ENCODE measurements at regions not wholly inside any gene's neighbourhood (a gene's known extent, or its start where the extent isn't known, plus 50 kb on each side); places are given as distances from the start of the nearest gene placed in this dataset. TPM values are rescaled to one million over a fixed set of nuclear protein-coding genes. Genes with fewer than 3 reads are reported as not detected.
"Not testable (repeated sequence)": the region's sequence is repeated elsewhere in the genome, so short reads cannot be mapped to it uniquely, and the experiment has no call there.

DNA sequence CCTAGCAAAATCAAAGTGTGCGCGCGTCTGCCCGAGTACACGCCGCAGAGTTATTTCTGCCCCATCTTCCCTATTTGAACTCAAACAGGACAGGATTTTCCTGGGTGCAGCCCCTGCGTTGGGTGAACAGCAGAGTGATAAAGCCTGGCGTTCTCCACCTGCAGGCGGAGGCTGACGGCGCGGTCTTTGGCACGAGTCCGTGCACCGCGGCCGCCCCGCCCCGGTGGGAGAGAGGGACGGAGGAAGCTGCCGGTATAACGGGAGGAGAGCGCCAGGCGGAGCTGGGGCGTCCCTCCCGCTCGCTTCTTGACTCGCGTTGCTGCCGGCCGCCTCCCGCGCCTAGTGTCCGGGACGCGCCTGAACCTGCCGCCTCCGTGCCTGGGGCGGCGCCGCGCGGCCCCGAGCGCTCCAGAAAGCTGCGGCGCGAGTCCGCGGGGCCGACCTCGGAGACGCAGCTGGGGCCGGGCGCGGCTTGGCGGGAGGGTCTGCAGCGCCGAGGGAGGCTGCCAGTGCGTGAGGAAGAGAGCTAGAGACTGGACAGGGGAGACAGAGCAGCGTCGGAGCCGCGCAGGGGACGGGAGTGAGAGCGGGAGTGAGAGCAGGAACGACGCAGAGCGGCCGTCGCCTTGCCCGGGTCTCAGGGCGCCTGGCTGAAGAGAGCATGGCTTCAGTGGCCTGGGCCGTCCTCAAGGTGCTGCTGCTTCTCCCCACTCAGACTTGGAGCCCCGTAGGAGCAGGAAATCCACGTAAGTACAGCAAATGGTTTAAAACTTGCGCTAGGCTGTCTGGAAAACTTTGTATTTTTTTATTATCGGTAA lies 66.8 kb upstream of the SPATA31A3 start:
- H3K4ac ChIP-seq (ENCODE audit: low read depth, low read length); H3K36me3 ChIP-seq (ENCODE audit: control insufficient read depth, insufficient read depth, low read length); H3K27me3 ChIP-seq (ENCODE audit: control insufficient read depth, insufficient read depth, low read length); H2BK20ac ChIP-seq (ENCODE audit: low read depth, low read length); H3K9ac ChIP-seq (ENCODE audit: low read depth, low read length); H3K9me3 ChIP-seq (ENCODE audit: control insufficient read depth, insufficient read depth, low read length); intact Hi-C loops (cut with micrococcal nuclease); H3K9me1 ChIP-seq (ENCODE audit: insufficient read depth, low read length); dilution Hi-C loops (cut with HindIII; ENCODE audit: low sequenced_read_pairs, unreplicated experiment); H4K20me1 ChIP-seq (ENCODE audit: insufficient read depth, low read length); H3K18ac ChIP-seq (ENCODE audit: low read depth, low read length); H3K4me1 ChIP-seq (ENCODE audit: control insufficient read depth, insufficient read depth, low read length); in situ Hi-C loops (cut with MboI; ENCODE audit: low sequenced_read_pairs); H4K8ac ChIP-seq (ENCODE audit: low read depth in 2 of 2, low read length in 2 of 2); H2BK15ac ChIP-seq (ENCODE audit: low read depth, low read length); H3K56ac ChIP-seq (ENCODE audit: extremely low read depth, insufficient read depth, low read length); H2BK120ac ChIP-seq (ENCODE audit: low read depth, low read length); CTCF ChIA-PET; H2AK5ac ChIP-seq (ENCODE audit: low read depth, low read length); H4K5ac ChIP-seq (ENCODE audit: low read depth, low read length); BruUV-seq (replicated peaks); H3K27ac ChIP-seq (ENCODE audit: insufficient read depth, low read length); H3K14ac ChIP-seq (replicated peaks; ENCODE audit: low read depth, low read length); H2AK9ac ChIP-seq (replicated peaks; ENCODE audit: low read depth, low read length, poor library complexity); H3K79me1 ChIP-seq (ENCODE audit: low read depth in 1 of 2, low read length in 2 of 2); H4K91ac ChIP-seq (ENCODE audit: insufficient read depth, low read depth, low read length); H2BK5ac ChIP-seq (ENCODE audit: low read depth, low read length, poor library complexity, severe bottlenecking); H2AFZ ChIP-seq (replicated peaks; ENCODE audit: low read length, poor library complexity); POLR2A ChIA-PET (ENCODE audit: unreplicated experiment); H3K23ac ChIP-seq (ENCODE audit: low read depth, low read length): not testable (repeated sequence)
- DNase-seq (peak; percentile 1), ATAC-seq (ENCODE audit: low read depth) (peak; percentile 32)
- peak overlapping the region; percentile 50; the same call in 1 of the 2 replicates for H3K4me2 ChIP-seq (ENCODE audit: low read depth, low read length)
- no CpG with 5 or more reads among the region's 78 CpGs for WGBS, 2 experiments (ENCODE audit: extremely low coverage in 2 of 2, insufficient read length in 1 of 2)
- H3K4me3 ChIP-seq (ENCODE audit: insufficient read depth, low read depth, low read length) = peak overlapping the region; percentile 48

Small RNA genes lying in the stretch of these regions (microRNA-seq; reads per million reads assigned to microRNA genes)
- gene RN7SL422P (ENCODE audit: insufficient read depth, insufficient read length) = not detected

Small RNA genes lying in the stretch of these regions (small RNA-seq; reads per million reads assigned to genes)
- 0 reads per million in 5 experiments for gene RN7SL422P
